GM11168 (cell line): ENCODE measurements at regions not wholly inside any gene's neighbourhood (a gene's known extent, or its start where the extent isn't known, plus 50 kb on each side); places are given as distances from the start of the nearest gene placed in this dataset.

Experiments
- in situ Hi-C: fragments of 300-500 bp; cut with MboI; formaldehyde crosslinking; loops from one replicate; pipeline ENCODE4 v1.12.0; 2022; ENCODE audit warnings: low sequenced_read_pairs; ENCODE audit not compliant: unreplicated experiment

DNA sequence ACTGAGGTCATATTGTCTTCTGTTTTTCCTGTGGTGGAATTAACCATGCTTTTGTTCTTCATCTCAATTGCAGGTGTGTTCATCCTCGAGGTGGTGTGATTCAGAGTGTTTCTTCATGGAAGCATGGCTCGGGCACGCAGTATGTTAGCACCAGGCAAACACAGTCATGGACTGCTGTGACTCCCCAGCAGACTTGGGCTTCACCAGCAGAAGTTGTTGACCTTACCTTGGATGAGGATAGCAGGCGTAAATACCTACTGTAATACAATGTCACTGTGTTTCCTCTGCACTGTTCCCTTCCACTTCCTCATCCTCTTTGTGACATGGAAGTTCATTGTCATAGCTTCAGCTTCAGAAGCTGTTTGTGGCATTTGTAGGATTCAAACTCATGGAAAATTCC, 158.7 kb downstream of the HAUS1 start:
- in situ Hi-C loops, result no loop called here

DNA sequence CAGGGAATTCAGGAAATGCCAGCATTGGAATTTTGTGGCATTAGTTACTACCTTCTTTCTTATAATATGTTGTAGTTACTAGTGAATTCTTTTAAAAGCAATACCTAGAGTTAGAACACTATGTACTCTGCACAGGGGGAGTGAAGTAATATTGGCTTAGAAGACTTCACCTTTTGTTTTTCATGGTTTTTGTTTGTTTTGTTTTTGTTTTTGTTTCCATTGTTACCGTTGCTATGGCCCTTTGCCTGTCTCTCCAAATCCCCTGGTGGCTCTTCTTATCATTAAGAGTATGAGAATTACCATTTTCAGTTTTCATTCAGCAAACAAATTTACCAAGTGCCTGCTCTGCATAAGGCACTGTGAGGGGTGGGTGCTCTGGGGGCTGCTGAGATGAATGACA, 160.1 kb downstream of the HAUS1 start:
- in situ Hi-C loops, result no loop called here

DNA sequence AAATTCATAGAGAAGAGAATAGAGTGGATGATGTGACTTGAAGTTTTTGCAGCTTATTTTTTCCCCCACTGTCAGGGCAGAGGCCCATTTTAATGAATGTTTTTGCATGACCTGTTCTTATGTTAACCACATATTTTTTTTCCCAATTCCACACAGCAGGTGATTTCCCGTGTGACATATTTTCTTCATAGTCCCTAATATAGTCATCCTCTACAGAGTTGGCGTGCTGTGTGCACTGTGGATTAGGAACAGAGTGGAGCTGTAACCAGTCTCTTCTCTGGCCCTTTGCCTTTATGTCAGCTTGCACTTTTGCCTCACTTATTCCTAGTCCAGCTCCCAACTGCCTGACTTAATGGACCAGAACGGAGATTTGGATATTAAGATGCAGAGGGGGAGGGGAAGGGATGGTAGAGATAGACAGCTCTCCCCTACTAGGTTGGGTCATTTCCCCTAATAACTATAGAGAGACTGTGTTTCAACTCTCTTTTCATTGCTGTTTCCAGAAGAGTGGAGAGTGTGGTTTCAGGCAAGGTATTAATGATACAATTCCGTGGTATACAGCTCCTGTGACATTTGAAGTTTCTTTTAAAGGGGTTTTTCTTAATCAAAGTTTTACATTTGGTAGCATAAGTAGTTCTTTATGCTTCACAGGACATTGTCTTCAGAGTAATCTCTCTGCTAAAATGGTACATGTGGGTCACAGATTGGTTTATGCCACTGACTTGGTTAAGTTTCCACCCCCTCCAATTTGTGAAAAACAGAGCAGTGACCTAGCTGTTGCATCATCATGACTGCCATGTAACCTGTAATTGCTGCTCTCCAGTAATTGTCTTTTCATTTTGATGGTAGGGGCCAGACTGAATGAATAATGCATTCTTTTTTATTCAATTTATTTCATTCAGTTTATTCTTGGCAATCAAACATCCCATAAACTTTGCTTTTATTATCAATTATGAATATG, 161.3 kb downstream of the HAUS1 start:
- in situ Hi-C loops, result no loop called here

DNA sequence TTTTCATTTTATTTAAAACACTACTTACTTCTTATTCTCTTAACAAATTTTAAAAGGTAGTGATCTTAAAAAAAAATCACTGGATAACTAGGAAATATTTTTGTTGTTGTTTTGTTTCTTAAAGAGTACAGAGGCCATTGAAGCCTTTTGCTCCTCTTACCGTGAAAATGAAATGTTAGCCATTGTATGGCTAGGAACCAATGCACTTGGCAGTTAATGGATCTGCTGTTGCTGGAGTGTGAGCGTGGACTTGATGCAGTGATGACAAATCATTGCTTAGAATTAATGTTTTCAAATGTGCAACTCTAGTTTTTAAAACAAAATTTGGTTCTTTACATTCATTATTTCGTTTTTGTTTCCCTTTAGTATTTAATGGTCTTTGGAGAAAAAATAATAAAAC, 162.3 kb downstream of the HAUS1 start:
- in situ Hi-C loops, result no loop called here

- in situ Hi-C loops, result no loop called here
Observed at GRCh38 chr18:46268671-46269070, 164.5 kb downstream of the HAUS1 start.

- in situ Hi-C loops, result no loop called here
Observed at GRCh38 chr18:46269275-46269674, 165.1 kb downstream of the HAUS1 start.

DNA sequence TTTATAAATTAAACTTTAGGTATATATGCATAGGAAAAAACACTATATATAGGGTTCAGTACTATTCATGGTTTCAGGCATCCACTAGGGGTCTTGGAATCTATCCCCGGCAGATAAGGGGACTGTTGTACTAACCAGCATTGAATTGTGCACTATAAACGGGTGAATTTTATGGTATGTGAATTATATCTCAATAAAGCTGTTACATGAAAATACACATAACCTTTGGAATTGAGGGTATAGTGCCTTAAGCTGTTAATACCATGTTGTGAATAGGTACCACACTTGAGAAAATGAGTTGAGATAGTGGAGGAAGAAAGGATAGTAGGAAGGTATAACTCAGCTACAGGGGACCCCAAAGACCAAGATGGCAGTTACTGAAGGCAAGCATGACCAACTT, 167.3 kb downstream of the HAUS1 start:
- in situ Hi-C loops, result no loop called here

- in situ Hi-C loops, result no loop called here
Observed at GRCh38 chr18:46273861-46274260, 169.7 kb downstream of the HAUS1 start.

DNA sequence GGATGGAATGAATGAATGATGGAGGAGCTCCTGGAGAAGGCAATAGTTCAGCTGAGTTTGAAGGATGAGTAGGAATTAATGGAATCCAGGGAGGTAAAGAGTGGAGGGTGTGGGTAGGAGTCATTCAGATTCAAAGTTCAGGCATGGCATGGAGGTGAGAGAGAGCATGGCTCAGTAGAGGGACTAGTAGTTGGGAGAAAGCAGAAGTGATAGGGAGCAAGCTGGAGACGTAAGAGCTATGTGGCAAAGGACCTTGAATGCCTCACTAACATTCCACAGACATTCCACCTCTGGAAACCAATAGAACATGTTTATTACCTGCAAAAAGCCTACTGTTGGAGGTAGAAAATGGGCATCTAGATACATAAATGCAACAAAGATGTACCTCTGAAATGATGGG, 170.1 kb downstream of the HAUS1 start:
- in situ Hi-C loops, result no loop called here

DNA sequence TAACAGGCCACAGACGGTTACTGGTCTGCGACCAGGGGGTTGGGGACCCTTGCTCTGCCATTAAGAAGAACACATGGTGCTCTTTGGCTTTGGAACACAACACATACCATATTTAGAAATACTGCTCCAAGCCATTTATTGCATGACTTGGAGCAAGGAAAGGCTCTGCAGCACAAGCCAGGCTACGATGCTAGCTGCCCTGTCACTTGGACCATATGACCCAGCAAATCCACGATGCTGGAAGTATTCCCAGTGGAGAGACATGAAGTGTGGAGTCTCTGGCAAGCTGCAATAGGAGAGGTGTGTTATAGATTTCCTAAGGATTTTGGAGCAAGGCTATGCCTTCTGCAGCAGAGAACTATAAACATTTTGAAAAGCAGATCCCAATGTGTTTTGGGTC, 171.2 kb downstream of the HAUS1 start:
- in situ Hi-C loops, result loop anchor here (25.0 kb wide), 2 partner anchors 212 to 387 kb away; partner anchors contain the start of gene LOXHD1

GRCh38 chr18:46276748-46277147, 172.6 kb downstream of the HAUS1 start:
- in situ Hi-C loops, result loop anchor here (25.0 kb wide), 2 partner anchors 211 to 386 kb away; partner anchors contain the start of gene LOXHD1

DNA sequence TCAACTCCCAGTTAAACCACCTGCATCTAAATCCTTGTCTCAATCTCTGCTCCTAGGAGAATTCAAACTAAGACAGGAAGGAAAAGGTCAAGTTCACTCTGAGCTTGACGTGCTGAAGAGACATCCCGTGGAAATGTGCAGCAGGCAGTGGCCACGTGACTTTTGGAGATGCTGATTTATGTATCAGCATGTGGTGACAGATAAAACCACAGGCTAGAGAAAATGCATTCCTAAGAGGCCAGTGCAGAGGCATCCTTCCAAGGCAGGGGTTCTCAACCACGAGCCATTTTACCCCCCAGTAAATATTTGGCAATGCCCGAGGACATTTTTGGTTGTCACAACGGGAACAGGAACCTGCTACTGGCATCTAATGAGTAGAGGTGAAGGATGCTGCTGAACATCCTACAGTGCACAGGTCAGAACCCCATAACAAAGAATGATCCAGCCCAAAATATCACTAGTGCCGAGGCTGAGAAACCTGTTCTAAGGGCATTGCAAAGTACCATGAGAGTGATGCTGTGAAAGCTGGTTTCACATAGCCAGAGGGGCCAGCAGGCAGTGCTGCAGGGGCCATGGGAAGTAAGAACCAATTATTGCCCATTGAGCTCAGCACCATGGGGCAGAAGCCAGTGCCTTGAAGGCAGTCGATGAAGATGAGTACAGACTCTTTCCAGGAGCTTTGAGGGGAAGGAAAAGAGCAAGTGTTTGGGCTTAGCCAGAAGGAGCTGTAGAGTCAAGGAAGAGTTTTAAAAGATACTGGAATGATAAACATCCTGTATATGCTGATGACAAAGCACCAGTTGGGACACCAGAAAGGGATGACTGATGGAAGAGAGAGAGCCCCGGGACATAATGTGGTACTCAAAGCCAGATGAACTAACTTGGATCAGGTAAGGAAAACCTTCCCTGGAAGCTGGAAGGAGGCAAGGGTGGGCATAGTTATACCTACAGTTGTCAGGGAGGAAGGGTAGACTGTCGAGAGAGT, 174.6 kb downstream of the HAUS1 start:
- in situ Hi-C loops, result loop anchor here (25.0 kb wide), 2 partner anchors 209 to 384 kb away; partner anchors contain the start of gene LOXHD1

DNA sequence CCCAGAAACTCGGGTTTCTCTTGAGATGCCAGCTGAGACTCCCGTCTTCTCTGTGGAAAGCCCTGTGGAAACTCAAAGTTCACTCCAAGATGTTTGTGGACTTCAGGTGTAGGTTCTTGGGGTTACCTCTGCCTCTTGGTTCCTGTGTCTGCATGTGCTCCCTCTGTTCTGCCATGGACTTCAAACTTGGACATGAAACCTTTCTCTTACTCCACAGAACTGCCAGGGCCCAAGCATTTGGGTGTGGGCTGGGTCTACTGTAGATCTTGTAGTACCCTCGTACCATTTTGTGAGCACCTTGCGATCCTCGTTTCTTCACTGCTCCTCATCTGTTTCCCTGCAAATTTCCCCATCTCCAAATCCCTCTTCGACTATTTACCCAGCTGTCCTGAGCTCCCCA, 175.5 kb downstream of the HAUS1 start:
- in situ Hi-C loops, result loop anchor here (25.0 kb wide), 2 partner anchors 208 to 383 kb away; partner anchors contain the start of gene LOXHD1

GRCh38 chr18:46281185-46282176, 177.3 kb downstream of the HAUS1 start:
- in situ Hi-C loops, result loop anchor here (25.0 kb wide), 2 partner anchors 206 to 381 kb away; partner anchors contain the start of gene LOXHD1

DNA sequence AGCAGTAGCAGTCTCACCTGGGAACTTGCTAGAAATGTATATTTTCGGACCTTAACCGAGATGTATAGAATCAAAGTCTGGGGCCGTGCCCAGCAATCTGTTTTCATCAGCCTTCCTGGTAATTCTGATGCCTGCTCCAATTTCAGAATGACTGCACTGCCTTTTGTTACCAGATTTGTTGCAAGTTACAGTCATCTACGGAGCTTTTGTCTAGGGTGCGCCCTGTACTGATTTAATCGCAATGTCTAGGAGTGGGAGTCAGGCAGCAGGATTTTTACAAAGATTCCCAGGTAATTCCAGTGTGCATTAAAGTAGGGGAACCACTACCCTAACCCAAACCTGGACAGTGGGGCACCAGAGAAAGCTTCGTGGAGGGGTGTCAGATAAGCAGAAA, 178.0 kb downstream of the HAUS1 start:
- in situ Hi-C loops, result loop anchor here (25.0 kb wide), 2 partner anchors 205 to 380 kb away; partner anchors contain the start of gene LOXHD1

- in situ Hi-C loops, result loop anchor here (25.0 kb wide), 2 partner anchors 205 to 380 kb away; partner anchors contain the start of gene LOXHD1
Observed at GRCh38 chr18:46282646-46283045, 178.5 kb downstream of the HAUS1 start.

- in situ Hi-C loops, result loop anchor here (25.0 kb wide), 2 partner anchors 204 to 379 kb away; partner anchors contain the start of gene LOXHD1
Observed at GRCh38 chr18:46283268-46283667, 179.1 kb downstream of the HAUS1 start.

DNA sequence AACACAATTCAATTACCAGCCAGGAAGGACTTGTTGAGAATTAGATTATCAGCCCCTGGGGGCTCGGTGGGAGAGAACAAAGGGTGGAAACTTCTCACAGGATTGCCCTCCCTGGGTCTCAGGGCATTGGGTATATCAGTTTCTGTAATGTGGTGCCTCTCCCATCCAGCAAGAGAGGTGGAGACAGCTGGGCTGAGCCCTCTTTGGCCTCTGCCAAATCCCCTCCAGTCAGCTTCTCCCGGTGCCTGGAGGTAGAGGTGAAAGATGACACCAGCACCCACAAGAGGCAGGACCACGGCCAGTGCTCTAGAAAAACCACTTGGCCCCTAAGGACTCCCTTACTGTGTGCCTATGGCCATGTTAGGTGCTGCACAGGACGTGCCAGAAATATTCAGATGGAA, 179.7 kb downstream of the HAUS1 start:
- in situ Hi-C loops, result loop anchor here (25.0 kb wide), 2 partner anchors 203 to 378 kb away; partner anchors contain the start of gene LOXHD1

- in situ Hi-C loops, result loop anchor here (25.0 kb wide), 2 partner anchors 198 to 373 kb away; partner anchors contain the start of gene LOXHD1
Observed at GRCh38 chr18:46289463-46289862, 185.3 kb downstream of the HAUS1 start.
